GDM1 (cell line): ENCODE measurements at regions not wholly inside any gene's neighbourhood (a gene's known extent, or its start where the extent isn't known, plus 50 kb on each side); places are given as distances from the start of the nearest gene placed in this dataset.
A peak's percentile ranks its signal among the peaks of the same experiment; 100 is the strongest.

Experiments
- DNase-seq: peaks from one replicate; lab custom pipeline; 2025; lab: John Stamatoyannopoulos, UW

DNA sequence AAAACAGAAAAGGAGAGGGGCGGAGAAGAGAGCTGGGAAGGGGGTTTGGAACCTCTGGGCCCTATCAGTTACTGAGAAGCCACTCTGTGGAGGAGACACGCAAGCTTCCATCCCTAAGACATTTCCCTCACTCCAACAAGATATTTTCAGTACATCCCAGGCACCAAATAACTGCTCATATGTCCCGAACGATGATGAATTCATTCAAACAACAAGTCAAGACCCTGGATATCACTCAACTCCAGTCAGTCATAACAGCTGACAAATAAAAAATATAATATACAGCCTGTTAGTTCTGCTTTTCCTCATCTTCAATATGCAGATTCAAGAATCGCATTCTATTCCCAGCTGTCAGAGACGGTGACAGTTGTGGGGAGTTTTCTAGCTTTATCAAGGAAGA lies 104.0 kb upstream of the ZFHX3 start:
- DNase-seq, result no peak

DNA sequence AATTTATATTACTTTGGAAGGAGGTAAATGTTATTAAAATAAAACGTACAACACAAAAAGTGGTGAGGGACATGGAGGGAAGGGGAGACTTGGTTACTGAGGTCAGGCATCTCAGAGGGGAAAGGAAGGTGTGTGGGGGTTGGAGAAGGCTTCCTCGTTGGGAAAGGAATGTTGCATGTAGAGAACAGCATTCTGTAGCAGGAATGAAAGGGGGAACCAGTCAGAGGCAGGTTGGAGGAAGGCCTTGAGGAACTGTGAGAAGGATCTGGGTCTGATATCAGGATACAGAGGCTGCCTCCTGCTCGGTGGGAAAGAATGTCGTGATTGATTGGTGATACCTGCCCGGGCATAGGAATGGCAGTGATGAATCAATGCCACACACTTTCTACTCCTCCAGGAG lies 103.3 kb upstream of the ZFHX3 start:
- DNase-seq, result no peak

DNA sequence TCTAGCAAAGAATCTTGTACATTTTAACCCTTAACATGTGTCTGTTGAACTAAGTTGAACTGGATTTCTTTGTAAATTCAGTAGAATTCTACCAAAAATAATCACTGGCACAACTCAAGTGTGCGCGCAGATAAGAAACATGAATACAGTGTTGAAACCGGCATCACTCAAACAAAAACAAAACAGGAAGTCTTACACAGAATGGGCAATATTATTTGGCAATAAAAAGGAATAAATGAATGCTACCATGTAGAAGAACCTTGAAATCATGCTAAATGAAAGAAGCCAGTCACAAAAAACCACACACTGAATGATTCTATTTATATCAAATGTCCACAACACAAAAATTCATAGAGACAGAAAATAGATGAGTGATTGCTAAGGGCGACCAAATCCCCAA lies 102.9 kb upstream of the ZFHX3 start:
- no peak for DNase-seq

DNA sequence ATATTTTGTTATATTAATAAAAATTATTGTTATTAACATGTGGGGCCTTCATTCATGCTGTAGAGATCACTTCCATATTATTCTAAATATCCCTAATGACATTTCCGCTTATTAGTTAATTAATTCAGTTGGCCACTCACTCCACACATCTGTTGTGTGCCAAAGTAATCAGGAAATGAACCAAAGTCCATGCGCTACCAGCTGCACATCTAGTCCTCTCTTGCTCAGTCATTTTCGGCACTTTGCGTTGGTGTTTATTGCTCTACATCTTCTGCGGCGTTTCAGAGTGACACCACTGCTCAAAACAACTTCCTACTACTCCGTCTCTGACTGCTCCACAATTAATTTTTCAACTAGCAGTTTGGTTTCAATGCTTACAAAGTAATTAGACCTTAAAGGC lies 101.4 kb upstream of the ZFHX3 start:
- DNase-seq, result no peak

DNA sequence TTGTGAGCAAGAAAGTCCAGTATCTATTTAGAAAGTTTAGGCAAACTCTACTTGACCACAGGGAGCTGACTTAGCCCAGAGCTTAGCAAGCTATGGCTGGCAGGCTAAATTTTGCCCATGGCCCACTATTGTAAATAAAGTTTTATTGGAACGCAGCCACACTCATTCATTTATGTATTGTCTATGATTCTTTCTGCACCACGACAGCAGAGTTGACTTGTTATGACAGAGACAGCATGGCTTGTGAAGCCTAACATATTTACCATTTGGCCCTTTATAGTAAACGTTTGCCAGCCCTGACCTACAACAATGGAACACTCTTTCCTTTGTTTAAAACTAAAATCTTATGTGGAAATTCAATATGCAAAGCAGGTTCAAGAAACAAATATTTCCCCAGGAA lies 100.0 kb upstream of the ZFHX3 start:
- no peak for DNase-seq

DNA sequence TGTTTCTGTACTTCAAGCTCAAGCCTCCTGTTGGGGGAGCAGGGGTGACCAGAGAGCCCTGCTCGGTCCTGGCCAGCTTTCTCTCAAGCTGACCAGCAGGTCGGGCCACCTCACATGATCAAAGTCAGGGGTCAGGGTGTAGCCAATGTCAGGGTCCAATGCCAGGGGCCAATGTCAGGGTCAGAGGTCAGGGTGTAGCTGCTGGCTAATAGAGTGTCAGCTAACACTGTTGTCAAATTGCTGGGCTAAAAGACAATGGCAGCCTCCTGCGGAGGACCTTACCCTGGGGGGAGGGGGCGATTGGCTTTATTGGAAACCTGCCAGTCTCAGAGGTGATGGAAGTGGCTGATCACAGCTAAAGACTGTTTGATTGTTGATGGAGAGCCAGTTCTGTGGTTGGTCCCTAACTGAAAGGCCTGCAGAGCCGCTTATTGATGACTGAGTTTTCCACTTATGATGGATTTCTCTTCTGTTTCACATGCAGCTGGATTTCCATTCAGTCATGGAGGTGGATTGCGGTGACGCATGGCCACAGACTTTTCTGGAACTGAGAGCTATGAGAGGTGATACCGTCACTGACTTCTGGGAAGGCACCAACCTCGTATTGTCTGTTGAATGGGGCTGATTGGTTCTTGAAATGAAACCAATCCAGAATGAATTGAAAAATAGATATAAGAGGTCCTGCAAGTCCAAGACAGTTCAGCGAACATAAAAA lies 97.4 kb upstream of the ZFHX3 start:
- no peak for DNase-seq

DNA sequence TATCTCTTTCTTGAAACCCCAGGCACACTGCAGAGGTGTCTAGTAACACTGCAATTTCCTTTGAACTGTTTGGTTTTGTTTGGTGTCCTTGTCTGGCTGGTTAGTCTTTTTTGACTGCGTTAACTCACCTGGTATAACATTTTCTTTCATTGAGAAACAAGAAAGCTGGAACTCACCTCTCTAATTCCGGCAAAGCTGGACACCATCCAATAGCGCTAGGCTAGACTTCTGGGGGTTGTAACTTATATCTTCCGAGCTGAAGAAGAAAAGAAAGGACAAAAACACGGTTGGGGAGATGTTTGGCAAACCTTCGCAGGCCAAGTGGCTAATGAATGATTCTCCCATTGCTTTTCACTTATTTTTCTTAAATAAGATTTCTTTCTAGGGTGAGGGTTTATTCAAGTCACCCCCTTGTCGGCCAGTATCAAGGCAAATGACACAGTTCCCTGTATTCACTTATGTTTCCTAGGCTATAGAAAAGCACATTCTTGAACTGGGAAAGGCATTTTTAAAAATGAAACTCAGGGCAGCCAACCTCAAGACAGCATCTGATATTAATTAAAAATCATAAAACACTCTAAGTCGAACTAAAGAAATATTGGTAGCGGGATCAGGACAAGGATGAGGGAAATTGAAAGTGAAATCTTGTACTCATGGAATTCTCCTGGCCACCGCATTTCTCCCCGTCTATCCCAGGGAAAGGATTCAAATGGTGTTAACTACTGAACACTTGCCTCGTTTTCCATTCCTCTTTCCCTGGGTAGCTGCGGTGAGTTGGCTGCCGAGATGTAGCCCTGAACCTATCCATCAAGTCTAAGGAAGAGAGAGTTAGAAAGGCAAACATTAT lies 95.9 kb upstream of the ZFHX3 start:
- no peak for DNase-seq

DNA sequence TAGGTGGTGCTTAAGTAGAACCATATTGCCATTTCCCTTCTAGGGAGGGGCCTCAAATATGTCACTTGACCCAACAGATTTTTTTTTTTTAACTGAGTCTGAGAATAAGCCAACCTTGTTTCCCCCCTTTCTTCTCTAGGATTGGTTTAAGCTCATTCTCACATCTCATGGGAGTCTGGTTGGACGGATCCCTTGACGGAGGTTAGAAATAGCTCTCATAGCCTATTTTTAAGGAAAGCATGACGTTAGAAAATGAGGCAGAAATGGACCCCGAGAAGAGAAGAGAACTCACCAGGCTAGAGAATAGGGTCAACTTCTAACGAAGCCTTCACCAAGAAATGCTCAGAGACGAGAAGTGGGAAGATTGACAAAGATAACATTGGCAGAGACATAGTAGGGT lies 95.1 kb upstream of the ZFHX3 start:
- no peak for DNase-seq

DNA sequence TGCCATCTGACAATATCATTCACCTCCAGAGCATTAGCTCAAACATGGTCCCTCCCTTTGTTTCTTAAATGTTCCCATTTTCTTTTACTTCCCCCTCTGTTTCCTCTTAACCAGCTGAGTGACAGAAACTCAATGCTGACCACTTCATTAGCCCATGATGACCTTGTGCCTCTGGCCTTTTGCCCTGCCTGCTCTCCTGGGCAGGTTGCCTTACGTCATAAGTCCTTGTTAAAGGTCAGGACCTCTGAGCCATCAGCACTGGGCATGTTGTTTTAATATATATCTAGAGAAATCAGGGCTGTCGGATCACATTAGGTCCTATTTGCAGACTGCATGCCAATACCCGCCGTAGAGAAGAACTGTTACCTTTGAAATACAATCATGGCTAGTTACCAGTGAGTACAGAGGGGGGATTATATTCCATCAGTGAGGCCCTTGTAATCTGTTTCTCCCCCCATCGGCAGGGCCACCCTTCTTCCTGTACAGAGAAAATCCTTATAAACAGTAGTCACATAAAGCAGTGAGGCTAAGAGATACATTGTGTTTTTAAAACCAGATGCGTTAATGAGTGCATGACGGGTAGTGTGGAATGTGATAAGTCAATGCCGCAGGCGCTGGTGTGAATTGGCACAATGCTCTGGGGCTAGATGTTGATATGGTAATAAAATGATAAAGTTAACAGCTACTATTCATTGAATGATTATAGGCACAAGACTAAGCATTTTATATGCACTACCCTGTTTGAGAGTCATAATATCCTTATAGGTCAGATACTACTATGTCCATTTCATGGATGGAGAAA lies 94.3 kb upstream of the ZFHX3 start:
- no peak for DNase-seq

DNA sequence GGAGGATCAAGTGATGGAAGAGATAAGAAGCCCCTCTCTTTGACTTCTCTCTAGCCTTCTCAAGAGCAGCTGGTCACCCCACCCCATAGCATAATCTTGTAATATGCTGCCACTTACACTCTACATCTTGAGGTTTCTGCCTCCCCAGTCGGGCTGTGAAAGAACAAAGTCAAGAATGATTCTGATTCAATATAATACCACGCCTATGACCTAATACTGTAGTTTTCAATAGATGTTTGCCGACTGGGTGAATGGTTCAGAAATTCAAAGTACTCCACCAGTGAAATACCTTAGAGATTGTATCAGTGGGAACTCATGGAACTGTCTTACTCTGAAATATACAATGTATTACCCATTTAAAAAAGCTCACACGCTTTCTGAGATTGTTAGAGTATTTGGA lies 93.0 kb upstream of the ZFHX3 start:
- DNase-seq, result no peak

DNA sequence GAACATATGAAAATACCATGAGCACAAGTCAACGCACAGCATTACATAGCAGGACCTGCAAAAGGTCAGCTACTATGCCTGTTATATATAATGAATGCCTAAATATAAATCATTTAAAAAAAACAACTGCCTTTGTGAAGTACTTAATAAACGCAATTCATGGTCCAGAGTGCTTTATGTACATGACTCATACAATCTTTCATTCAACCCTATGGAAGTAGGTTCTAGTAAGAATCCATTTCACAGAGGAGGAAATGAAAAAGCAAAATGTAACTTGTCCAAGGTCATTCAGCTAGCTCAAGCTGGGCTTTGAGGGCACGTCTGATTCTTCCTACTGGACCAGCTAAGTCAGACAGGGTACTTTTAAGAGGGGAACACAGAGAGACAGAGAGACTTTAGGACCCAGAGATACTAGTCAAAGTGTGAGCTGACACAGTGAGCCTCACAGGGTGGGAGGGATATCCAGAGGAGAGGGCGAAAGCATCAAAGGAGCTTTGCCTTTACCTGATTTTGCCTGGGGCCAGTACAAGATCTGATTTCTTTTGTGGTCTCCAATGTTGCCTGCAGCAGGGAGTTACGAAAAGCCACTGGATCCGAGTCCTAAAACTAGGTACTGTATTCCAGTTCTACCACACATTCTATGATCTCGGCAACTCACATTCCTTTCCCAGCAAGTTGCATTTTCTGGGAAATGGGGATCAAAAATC lies 83.4 kb upstream of the ZFHX3 start:
- no peak for DNase-seq

DNA sequence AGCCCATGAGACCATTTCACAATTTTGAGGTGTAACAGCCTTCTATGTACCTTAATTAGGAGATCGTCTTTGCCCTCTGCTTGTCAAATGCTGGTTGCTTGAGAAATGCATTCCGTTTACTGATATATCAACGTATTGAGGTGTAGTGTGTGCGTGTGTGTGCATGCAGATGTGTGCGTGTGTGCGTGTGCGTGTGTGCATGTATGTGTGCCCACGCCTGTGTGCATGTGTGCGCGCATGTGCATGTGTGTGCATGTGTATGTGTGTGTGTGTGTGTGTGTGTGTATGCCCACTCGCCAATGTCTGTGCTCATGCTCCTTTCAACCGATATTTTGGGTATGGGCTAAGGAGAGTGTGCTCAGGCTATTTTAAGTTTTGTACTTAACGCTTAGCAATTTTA lies 81.5 kb upstream of the ZFHX3 start:
- DNase-seq, result no peak

DNA sequence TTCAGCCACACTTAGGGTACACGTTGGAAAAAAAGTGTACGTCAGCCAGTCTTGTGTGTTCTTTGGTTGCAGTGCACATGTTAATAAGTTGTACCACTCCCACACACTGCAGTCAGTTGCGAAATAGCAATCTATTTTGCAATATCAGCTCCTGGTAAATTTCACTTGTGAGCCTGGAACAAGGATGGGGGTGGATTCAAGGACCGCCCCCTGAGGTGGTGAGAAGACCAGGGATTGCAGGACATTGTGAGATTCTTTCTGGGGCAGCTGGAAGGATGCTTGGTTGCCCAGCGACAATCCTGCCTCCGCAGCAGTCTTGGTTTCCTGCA lies 78.6 kb upstream of the ZFHX3 start:
- DNase-seq, result no peak

DNA sequence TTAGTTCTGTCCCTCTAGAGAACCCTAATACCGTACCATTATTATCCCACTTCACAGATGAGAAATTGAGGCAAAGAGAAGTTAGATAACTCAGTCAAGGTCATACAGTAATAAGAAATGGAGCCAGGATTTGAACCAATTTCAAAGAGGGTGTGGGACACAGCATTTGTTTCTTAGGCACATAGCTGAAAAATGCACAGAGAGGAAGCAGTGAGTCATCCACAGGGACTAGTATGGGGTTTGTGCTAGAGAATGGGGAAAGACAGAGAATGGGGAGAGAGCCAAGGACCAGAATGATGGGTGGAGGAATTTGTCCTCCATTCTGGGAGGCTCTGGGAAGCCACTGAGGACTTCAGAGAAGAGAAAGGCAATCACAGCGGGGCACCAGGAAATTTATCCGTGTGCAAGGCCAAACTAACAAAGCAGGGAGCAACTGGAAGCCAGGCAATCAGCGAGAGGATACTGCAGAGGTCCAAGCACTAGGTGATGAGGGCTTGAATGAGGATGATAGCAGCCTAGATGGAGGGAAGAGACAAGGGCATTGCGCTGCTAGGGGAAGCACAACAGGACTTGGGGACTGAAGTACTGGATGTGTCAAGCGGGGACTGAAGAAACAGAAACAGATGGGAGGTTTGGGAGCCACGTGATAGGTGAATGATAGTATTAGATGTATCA lies 78.1 kb upstream of the ZFHX3 start:
- DNase-seq, result no peak

DNA sequence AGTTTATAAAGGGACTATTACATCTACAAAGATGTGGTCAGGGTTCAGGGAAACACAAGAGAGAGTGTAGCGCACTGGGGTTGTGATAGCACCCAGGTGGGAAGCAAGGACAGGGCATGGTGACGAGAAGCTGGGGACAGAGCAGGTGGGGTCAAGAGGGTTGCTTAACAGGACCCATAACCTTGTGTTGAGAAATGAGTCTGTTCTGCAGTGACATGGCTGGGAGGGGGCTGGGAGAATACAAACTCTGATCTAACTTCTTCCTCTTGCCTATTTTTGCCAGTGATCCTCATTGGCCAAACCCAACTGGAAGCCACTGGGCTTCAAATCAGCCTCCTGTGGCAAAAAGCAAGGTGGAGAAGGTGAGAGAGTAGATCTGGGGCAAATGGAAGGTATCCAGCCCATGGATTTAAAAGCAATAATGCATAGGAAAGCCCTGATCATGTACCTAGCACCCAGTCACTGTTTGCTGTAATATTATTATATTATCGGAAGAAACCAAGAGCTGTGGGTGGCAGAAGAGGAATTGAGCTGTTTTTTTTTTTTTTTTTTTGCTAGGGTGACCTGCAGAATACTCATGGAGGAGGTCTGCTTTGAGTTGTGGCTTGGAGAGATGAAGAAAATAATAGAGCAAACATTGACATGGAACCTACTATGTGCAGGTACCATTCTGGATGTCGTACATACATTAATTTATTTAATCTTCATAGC lies 76.9 kb upstream of the ZFHX3 start:
- DNase-seq, result no peak

DNA sequence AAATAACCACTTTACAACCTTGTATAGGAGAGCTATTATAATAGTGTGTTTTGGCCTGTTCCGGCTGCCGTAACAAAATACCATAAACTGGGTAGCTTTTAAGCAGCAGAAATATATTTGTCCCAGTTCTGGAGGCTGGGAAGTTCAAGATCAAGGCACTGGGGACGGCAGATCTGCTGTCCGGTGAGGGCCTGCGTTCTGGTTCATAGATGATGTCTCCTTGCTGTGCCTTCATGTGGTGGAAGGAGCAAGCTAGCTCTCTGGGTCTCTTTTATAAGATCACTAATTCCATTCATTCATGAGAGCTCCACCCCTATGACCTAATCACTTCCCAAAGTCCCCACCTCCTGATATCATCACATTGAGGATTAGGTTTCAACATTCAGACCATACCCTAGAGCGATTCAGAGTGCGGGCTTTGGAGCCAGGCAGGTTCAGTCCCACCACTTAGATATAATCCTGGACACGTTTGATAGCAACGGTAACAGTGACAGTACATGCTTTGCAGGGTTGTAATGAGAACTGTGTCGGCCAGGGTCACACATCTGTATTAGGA lies 76.2 kb upstream of the ZFHX3 start:
- no peak for DNase-seq

DNA sequence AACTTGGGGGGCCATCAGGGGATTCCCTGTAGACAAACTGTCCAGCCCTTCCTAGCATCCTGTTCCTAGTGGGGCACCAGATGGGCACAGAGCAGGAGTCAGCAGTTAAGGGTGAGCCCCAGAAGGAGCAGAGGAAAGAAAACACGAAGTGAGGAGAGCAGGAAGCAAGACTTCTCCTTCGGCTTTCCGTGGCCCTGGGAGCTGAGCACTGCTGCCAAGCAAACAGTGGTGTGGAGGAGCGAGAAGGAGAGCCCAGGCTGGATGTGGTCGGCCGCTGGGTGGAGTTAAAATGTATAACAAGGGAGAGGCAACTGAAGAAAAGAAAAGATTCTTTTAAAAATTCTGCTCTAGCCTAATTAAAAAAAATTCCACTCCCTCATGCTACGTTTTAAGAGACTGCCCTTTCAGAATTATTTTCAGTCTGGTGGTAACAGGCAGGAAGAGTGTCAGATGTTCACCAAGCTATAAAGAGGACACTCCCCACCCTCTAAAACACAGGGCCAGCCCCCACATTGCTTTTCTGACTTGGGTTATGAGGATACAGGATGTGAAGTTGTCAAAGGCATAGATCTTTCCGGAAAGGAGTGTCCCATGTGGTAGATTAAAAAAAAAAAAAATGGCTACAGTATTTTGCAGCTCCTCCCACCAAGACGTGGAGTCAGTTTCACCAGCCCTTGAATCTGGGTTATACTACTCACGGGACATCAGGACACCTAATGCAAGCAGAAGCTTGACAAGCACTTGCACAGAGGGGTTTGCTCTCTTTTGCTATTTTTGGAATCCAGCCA lies 74.9 kb upstream of the ZFHX3 start:
- peak; percentile 53 for DNase-seq

DNA sequence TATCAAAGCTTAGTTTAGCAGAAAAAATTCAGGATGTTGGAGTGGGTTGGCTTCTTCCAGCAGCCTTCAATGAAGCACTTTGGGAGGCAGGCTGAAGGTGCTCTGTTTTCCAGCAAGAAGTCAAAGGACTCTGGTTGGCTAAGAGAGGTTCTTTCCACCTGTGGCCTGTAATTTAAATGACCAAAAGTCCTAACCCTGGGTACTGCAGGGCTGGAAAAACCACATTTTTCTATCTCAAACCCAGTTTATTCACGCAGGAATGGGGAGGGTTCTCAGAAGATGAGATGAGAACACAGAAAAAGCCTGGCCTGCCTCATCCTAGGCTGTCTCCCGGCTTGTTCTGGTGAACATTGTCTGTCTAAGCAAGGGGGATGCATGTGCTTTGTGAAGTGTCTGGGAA lies 68.6 kb upstream of the ZFHX3 start:
- DNase-seq, result no peak

DNA sequence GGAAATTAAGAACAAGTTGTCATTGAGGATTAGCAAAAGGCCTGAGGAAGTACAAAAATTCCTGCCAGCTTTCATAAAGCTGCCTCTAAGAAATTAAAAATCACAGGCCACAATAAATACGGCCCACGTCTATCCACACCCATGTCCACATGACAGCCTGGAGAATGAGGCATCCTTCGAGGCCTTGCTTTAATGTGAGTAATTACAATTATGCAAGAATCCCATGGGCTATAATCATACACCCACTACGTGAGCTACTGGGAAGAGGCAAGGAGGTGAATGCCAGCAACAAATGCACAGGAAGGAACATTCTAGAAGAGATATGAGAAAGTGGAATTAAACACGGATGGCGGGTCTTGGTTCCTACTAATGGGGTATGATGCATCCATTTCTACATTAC lies 65.4 kb upstream of the ZFHX3 start:
- no peak for DNase-seq
